Stimulated activated CD8-positive, alpha-beta memory T cell treated with anti-CD3 and anti-CD28 coated beads, Interleukin-12 subunit alpha, Interleukin-12 subunit beta, amount 100 ng/mL, for 4 hours (primary cell): ENCODE measurements at regions not wholly inside any gene's neighbourhood (a gene's known extent, or its start where the extent isn't known, plus 50 kb on each side); places are given as distances from the start of the nearest gene placed in this dataset.

Experiments
- DNase-seq: peaks from one replicate; pipeline ENCODE4 v3.0.0-alpha.2; 2020; ENCODE audit warnings: low read depth

- no peak for DNase-seq
These were observed 299.8 kb upstream of the THBS1 start for GRCh38 chr15:39281094-39281493.

GRCh38 chr15:39282663-39283208 lies 298.1 kb upstream of the THBS1 start:
- DNase-seq, result no peak

GRCh38 chr15:39283531-39283930 lies 297.3 kb upstream of the THBS1 start:
- no peak for DNase-seq

GRCh38 chr15:39285071-39285470 lies 295.8 kb upstream of the THBS1 start:
- no peak for DNase-seq

- no peak for DNase-seq
These were observed 295.2 kb upstream of the THBS1 start for GRCh38 chr15:39285663-39286062.

DNA sequence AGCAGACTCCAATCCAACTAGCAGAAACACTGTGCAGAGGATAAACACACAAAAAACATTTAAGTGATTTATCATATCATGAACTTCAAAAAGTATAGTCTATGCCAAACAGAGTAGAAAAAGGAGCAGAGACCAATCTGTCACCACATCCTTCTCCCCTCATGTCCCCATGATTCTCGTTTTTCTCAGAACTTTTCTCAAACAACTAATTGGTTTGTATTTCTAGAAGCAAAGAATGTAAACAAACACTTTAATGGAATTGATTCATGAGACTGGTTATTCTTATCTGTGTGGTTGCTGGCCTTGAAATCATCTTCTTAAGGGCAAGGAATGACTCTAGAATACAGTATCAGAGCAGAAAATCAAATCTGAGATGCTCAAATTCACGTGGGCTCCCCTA lies 294.2 kb upstream of the THBS1 start:
- DNase-seq, result no peak

- no peak for DNase-seq
These were observed 293.3 kb upstream of the THBS1 start for GRCh38 chr15:39287322-39288195.

DNA sequence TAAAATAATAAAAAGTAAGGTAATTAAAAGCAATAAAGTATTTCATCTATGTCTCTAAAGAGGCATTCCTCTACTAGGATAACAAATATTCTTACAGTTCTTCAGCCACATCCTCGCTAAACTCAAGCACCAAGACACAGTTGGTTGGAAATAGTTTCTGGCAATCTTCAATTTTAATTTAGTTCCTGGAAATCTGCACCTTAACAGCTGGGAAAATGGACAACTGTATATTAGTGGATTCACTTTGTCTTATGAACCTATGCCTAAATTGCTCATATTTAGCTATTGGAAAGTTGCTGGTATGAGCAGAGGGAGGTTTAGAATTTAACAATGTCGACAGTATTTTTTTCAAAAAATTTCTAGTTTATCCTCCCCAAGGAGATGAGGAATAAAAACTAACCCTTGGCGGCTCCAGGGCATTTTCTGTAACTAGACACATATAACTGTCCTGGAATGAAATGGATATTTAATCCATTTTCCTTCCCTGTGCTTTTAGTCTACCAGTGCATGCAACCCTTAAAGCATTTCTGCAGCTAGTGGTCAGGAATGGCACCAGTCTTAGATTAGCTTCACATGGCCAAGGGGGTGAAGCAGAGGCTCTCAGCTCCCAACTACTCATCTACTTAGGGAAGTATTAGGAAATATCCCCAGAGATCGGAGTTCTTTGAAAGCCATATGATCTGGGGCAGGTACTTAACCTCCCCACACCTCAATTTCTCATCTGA lies 290.0 kb upstream of the THBS1 start:
- no peak for DNase-seq

- no peak for DNase-seq
These were observed 289.2 kb upstream of the THBS1 start for GRCh38 chr15:39291690-39292089.

GRCh38 chr15:39296955-39297354 lies 283.9 kb upstream of the THBS1 start:
- no peak for DNase-seq

DNA sequence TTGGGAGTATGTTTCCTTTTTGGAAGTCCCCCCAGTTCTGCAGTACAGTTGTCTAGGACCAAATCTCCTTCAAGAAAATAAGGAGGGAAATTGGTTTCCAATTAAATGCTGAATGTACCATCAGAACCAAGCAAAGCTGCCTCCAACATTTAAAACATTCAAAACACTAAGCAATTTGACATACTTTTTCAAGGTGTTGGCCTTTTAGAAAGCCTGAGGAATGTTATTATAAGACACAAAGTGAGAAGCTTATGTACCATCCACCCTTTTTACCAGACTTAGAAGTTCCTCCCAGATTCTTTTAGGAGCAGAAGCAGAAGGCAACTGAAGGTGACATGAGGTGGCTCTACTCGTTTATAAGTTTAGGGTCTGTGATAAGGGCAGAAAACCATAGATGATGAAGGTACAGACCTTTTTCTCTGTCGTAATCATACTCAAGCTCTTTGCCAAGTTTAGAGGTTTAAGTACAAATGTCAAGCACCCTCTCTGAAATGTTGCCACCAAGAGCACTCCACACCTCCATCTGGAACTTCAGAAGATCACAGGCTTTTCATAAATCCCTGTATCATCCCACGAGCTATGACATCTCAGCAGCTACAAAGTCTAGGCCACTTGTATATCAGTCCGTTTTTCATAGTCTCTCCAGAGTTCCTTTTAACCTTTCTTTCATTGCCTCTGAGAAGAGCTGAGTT lies 282.5 kb upstream of the THBS1 start:
- no peak for DNase-seq

GRCh38 chr15:39299486-39300267 lies 281.2 kb upstream of the THBS1 start:
- no peak for DNase-seq

DNA sequence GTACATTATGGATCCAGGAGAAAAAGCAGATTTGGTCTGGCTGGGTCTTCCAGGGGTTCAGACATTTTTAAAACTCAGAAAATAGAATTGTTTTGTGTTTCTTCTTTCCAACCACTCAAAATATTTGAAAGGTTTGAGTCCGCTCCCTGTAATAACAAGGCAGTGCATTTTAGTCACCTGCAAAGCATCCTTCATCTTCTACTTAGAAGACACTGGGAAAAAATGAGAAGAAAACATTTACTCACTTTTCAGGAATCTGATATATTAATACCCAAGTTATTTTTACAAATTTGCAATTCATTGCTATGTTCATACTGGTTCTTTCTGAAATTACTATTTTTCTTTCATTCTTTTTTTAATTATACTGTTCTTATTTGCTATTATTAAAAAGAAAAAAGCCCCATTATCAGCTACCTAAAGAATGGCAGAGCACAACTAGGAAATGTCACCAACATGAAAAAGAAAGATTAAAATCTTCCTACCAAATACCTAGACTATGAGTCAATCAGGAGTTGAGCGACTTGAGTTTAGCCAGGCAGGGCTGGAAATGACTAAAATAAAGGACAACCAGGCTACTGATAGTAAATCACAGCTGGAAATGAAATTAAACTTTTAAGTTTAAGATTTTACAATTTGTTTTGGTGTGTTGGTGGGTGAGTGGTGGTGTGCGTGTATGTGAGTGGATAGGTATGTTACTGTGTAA lies 280.3 kb upstream of the THBS1 start:
- no peak for DNase-seq

- no peak for DNase-seq
These were observed 279.3 kb upstream of the THBS1 start for GRCh38 chr15:39301589-39301999.

DNA sequence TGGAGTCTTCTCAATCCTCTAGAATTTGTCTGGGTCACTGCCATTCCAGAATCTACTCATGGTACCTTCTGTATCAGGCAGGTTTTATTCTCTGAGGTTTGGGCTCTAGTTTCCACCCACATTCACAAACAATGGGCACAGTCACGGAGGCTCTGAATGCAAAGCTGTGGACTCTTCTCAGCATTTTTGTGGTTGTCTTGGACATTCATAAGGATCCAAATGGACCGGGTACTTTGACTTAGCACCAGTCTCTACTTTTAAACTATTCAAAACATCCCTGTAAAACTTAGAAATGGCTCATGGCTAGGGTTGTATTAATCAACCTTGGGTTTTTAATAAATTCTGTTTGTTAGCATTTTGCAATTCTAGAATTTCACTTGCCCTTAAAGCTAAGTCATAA lies 277.9 kb upstream of the THBS1 start:
- no peak for DNase-seq

- DNase-seq, result no peak
These were observed 276.6 kb upstream of the THBS1 start for GRCh38 chr15:39304201-39304841.

GRCh38 chr15:39304931-39305728 lies 275.7 kb upstream of the THBS1 start:
- no peak for DNase-seq

DNA sequence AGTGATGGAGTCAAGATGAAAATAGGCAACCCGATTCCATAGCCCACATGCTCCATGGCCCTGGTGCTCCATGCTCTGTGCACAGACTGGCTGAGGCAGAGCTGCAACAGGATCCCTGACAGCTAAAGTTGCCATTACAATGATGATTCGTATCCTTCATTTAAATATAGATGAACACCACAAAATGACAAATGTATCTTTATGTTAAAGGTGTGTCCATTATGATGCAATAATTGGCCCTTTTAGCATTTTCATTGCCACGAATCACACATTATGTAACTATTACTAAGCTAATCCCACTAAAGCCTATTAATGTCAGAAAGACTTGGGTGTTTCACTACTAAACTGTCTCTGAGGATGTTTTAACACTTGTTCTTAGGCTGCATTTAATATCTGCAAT lies 270.2 kb upstream of the THBS1 start:
- DNase-seq, result no peak

DNA sequence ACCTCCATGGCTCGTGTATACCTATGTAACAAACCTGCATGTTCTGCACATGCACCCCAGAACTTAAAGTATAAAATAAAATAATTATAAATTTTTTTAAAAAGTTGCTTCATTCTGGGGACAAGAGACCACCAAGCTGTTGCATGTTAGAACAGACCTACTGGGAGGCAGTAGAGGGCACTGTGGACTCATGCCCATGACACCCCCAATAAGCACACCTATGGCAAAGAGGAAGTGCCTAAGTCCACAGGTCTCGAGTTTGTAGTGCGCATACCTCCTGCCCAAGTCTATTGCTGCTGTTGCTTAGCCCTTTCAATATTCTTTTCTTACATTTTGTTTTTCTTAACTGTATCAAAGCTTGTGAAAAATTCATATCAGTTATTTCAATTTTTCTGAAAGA lies 267.9 kb upstream of the THBS1 start:
- DNase-seq, result no peak

DNA sequence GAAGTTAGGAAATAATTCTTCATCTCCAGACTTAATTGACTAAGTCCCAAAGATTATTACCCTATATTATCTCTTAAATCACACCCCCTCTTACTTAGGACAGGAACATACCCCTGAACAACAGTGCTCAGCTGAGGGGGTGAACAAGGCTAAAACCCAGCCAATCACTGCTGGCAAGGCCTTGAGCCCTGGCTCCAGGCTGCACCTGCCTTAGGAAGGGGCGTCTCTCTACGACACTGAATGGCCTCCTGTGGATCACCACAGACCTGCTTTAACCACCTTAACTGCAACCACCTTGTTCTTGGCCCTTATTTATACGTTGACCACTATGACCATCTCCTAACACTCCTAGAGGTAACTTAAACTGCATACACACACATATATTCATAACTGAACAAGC lies 267.4 kb upstream of the THBS1 start:
- DNase-seq, result no peak
